WTC11 (cell line): ENCODE measurements at regions not wholly inside any gene's neighbourhood (a gene's known extent, or its start where the extent isn't known, plus 50 kb on each side); places are given as distances from the start of the nearest gene placed in this dataset.

Source experiments
- CREB1 ChIP-seq: sonication (generic); formaldehyde crosslinking; IDR thresholded peaks from 2 replicates; pipeline ENCODE4 v1.8.0; 2023; ENCODE audit warnings: mild to moderate bottlenecking, missing genetic modification reagents
- CTCF ChIP-seq: fragments of 200-600 bp; IDR thresholded peaks from 2 replicates; pipeline ENCODE4 v1.8.0; 2022; ENCODE audit warnings: antibody characterized with exemption
- E2F5 ChIP-seq: sonication (generic); formaldehyde crosslinking; IDR thresholded peaks from 2 replicates; pipeline ENCODE4 v1.8.1; 2022; ENCODE audit warnings: mild to moderate bottlenecking, moderate library complexity, missing genetic modification reagents
- MXD4 ChIP-seq: fragments of 250-450 bp; sonication (Bioruptor Pico); IDR thresholded peaks from 2 replicates; pipeline ENCODE4 v1.8.0; 2021; ENCODE audit warnings: mild to moderate bottlenecking, moderate library complexity, borderline replicate concordance
- PREB ChIP-seq: sonication (generic); formaldehyde crosslinking; IDR thresholded peaks from 2 replicates; pipeline ENCODE4 v1.8.1; 2022; ENCODE audit warnings: mild to moderate bottlenecking, missing genetic modification reagents, moderate library complexity, borderline replicate concordance
- RORB ChIP-seq: fragments of 250-450 bp; sonication (Bioruptor Pico); IDR thresholded peaks from 2 replicates; pipeline ENCODE4 v1.9.0; 2021; ENCODE audit warnings: mild to moderate bottlenecking
- ZBTB21 ChIP-seq: sonication (generic); formaldehyde crosslinking; IDR thresholded peaks from 2 replicates; pipeline ENCODE4 v1.8.1; 2023; ENCODE audit warnings: mild to moderate bottlenecking, missing genetic modification reagents, borderline replicate concordance
- ZNF138 ChIP-seq: sonication (generic); formaldehyde crosslinking; conservative IDR thresholded peaks from 2 replicates; pipeline ENCODE4 v1.8.1; 2022; ENCODE audit warnings: mild to moderate bottlenecking, moderate library complexity, missing genetic modification reagents
- ZNF263 ChIP-seq: sonication (generic); formaldehyde crosslinking; IDR thresholded peaks from 2 replicates; pipeline ENCODE4 v1.8.1; 2022; ENCODE audit warnings: low read depth, mild to moderate bottlenecking, moderate library complexity, missing genetic modification reagents
- TF ChIP-seq, protein P1 (sequence below): sonication (generic); formaldehyde crosslinking; IDR thresholded peaks from 2 replicates; pipeline ENCODE4 v1.8.1; 2023; ENCODE audit warnings: mild to moderate bottlenecking, missing genetic modification reagents, moderate library complexity

DNA sequence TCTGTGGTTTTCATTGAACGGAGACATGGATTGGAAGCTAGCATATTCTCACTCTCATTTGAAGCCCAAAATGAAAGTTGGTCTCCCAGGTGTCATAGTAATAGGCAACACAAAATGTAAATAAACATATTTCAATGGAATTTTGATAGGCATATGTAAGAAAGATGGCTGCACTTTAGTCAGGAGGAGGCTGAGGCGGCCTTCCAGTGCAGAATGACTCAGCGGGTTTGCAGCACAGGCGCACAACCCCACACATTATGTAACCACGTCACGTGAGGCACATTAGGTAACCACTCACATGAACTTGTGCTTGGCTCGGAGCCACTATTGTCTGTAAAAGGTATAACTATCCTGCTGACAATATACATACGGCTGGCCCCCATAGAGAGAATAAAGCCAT lies 381.7 kb downstream of the GPAT3 start:
- TF ChIP-seq CTCF (no peak), ZNF138 (no peak), ZNF263 (CRISPR knock-in tag) (no peak), RORB (no peak), PREB (no peak), CREB1 (CRISPR knock-in tag) (no peak), E2F5 (CRISPR knock-in tag) (no peak), ZBTB21 (CRISPR knock-in tag) (no peak), MXD4 (CRISPR knock-in tag) (no peak)
- TF ChIP-seq, protein P1, sequence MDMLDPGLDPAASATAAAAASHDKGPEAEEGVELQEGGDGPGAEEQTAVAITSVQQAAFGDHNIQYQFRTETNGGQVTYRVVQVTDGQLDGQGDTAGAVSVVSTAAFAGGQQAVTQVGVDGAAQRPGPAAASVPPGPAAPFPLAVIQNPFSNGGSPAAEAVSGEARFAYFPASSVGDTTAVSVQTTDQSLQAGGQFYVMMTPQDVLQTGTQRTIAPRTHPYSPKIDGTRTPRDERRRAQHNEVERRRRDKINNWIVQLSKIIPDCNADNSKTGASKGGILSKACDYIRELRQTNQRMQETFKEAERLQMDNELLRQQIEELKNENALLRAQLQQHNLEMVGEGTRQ (CRISPR knock-in tag): no peak
